Muscle of arm (tissue), 1 donor: ENCODE measurements at regions not wholly inside any gene's neighbourhood (a gene's known extent, or its start where the extent isn't known, plus 50 kb on each side); places are given as distances from the start of the nearest gene placed in this dataset.

Experiments used
- DNase-seq: peaks from one replicate; pipeline ENCODE4 v3.0.0-alpha.2; 2013

GRCh38 chr12:94783343-94783742 lies 133.0 kb upstream of the TMCC3 start:
- DNase-seq: no peak

GRCh38 chr12:94781835-94782234 lies 131.5 kb upstream of the TMCC3 start:
- no peak for DNase-seq

- no peak for DNase-seq
These were observed 129.1 kb upstream of the TMCC3 start for GRCh38 chr12:94779485-94779884.

- no peak for DNase-seq
These were observed 127.6 kb upstream of the TMCC3 start for GRCh38 chr12:94777936-94778335.

- no peak for DNase-seq
These were observed 125.4 kb upstream of the TMCC3 start for GRCh38 chr12:94775710-94776109.

- no peak for DNase-seq
These were observed 121.4 kb upstream of the TMCC3 start for GRCh38 chr12:94771741-94772140.

GRCh38 chr12:94771199-94771598 lies 120.8 kb upstream of the TMCC3 start:
- DNase-seq: no peak

GRCh38 chr12:94770791-94771190 lies 120.4 kb upstream of the TMCC3 start:
- DNase-seq: no peak

GRCh38 chr12:94769776-94770759 lies 119.7 kb upstream of the TMCC3 start:
- no peak for DNase-seq

GRCh38 chr12:94769047-94769420 lies 118.7 kb upstream of the TMCC3 start:
- DNase-seq: no peak

- DNase-seq: no peak
These were observed 118.2 kb upstream of the TMCC3 start for GRCh38 chr12:94768398-94769046.

GRCh38 chr12:94767956-94768355 lies 117.6 kb upstream of the TMCC3 start:
- DNase-seq: no peak

GRCh38 chr12:94766397-94766796 lies 116.0 kb upstream of the TMCC3 start:
- DNase-seq: no peak

- no peak for DNase-seq
These were observed 113.1 kb upstream of the TMCC3 start for GRCh38 chr12:94763462-94763861.

GRCh38 chr12:94762943-94763342 lies 112.6 kb upstream of the TMCC3 start:
- DNase-seq: no peak

GRCh38 chr12:94762259-94762942 lies 112.0 kb upstream of the TMCC3 start:
- no peak for DNase-seq

- no peak for DNase-seq
These were observed 111.2 kb upstream of the TMCC3 start for GRCh38 chr12:94761559-94761958.

- DNase-seq: no peak
These were observed 110.4 kb upstream of the TMCC3 start for GRCh38 chr12:94760786-94761185.

- no peak for DNase-seq
These were observed 106.4 kb upstream of the TMCC3 start for GRCh38 chr12:94756789-94757188.

- DNase-seq: no peak
These were observed 105.2 kb upstream of the TMCC3 start for GRCh38 chr12:94755598-94755997.

- no peak for DNase-seq
These were observed 104.3 kb upstream of the TMCC3 start for GRCh38 chr12:94754653-94755052.

GRCh38 chr12:94753036-94753679 lies 102.8 kb upstream of the TMCC3 start:
- DNase-seq: no peak
